ENCODE measurements at regions not wholly inside any gene's neighbourhood (a gene's known extent, or its start where the extent isn't known, plus 50 kb on each side); places are given as distances from the start of the nearest gene placed in this dataset.

DNA sequence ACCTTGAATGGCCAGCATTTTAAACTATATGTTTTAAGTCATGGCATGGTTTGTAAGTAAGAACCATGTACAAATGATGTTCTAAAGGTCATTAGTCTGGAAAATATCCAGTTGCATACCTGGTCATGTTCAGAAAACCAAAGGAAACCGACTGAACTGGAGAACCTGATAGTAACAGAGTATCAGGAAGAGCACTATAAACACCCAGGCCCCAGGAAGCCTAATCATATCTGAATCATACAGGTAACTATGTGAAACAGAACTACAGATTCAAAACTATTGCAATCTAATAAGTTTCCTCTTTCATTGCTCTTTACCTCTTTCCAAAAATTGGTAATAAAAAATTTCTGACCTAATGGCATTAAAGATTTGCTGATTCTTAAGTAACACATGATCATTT, 500.3 kb downstream of the ARHGEF28 start:
- CTCF ChIA-PET, result no interaction called here
- ATAC-seq (ENCODE audit: low read depth) (no peak), DNase-seq (no peak)
- Mint-ChIP-seq H3K4me1 (no peaks in the 10 kb centered on the region), H3K27me3 (no peaks in the 10 kb centered on the region), H3K27ac (no peak overlapping the region), H3K36me3 (ENCODE audit: low read depth) (no peaks in the 10 kb centered on the region), H3K9me3 (no peaks in the 10 kb centered on the region), H3K4me3 (no peak overlapping the region)
- TF ChIP-seq, protein P1, sequence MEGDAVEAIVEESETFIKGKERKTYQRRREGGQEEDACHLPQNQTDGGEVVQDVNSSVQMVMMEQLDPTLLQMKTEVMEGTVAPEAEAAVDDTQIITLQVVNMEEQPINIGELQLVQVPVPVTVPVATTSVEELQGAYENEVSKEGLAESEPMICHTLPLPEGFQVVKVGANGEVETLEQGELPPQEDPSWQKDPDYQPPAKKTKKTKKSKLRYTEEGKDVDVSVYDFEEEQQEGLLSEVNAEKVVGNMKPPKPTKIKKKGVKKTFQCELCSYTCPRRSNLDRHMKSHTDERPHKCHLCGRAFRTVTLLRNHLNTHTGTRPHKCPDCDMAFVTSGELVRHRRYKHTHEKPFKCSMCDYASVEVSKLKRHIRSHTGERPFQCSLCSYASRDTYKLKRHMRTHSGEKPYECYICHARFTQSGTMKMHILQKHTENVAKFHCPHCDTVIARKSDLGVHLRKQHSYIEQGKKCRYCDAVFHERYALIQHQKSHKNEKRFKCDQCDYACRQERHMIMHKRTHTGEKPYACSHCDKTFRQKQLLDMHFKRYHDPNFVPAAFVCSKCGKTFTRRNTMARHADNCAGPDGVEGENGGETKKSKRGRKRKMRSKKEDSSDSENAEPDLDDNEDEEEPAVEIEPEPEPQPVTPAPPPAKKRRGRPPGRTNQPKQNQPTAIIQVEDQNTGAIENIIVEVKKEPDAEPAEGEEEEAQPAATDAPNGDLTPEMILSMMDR (IDR thresholded peaks at IDR 0.05), result no peak
- intact Hi-C loops (cut with micrococcal nuclease), result no loop called here
- POLR2A ChIA-PET, result no interaction called here

DNA sequence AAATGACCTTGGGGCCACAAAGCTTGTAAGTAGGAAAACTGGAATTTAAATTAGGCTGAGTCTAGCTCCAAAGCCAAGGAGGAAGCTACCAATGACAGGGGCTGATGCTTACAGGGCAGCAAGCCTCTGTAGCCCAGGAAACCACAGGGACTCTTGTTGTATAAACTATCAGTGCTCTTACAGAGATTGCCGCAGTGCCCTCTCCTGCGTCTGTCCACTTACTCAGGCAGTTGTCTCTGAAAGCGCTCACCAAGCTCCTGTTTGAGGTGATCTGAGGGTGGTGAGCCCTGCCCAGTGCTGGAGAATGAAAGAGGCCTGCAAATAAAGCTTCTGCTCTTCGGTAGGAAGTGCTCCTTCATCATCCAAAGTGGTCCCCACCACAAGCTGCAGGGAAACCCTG, 498.8 kb downstream of the ARHGEF28 start:
- Mint-ChIP-seq H3K9me3 (no peaks in the 10 kb centered on the region), H3K4me3 (no peak overlapping the region), H3K27me3 (no peaks in the 10 kb centered on the region), H3K36me3 (ENCODE audit: low read depth) (no peaks in the 10 kb centered on the region), H3K27ac (no peak overlapping the region), H3K4me1 (no peaks in the 10 kb centered on the region)
- no peak for DNase-seq
- TF ChIP-seq, protein P1 (IDR thresholded peaks at IDR 0.05), result no peak
- POLR2A ChIA-PET, result no interaction called here
- ATAC-seq (ENCODE audit: low read depth), result no peak
- intact Hi-C loops (cut with micrococcal nuclease), result no loop called here
- CTCF ChIA-PET, result no interaction called here

DNA sequence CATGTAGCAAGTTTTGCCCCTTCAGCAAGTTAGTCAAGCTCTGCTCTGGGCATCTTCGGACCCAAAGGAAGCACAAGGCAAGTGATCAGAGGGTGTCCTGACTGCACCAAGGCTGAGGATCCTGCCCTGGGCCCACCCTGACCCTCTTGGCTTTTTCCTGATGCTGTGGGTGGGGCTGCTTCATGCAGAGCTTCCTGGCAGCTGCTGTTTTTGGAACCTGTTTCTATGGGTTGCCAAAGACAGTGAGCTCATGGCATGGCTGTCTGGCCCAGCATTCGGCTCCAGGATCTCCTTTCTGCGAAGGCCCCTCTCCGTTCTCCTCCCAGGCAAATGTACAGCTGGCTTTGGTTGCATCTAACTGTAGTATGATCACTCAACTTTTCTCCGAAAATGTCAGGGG, 497.9 kb downstream of the ARHGEF28 start:
- intact Hi-C loops (cut with micrococcal nuclease), result no loop called here
- no peaks in the 10 kb centered on the region for H3K36me3 Mint-ChIP-seq (ENCODE audit: low read depth)
- DNase-seq (no peak), ATAC-seq (ENCODE audit: low read depth) (no peak)
- H3K4me1 Mint-ChIP-seq, result no peaks in the 10 kb centered on the region
- ChIA-PET CTCF (no interaction called here), POLR2A (no interaction called here)
- TF ChIP-seq, protein P1 (IDR thresholded peaks at IDR 0.05), result no peak
- H3K9me3 Mint-ChIP-seq, result no peaks in the 10 kb centered on the region
- no peak overlapping the region for H3K27ac Mint-ChIP-seq
- H3K4me3 Mint-ChIP-seq, result no peak overlapping the region
- peaks cover 2% of the 10 kb centered on the region for H3K27me3 Mint-ChIP-seq

DNA sequence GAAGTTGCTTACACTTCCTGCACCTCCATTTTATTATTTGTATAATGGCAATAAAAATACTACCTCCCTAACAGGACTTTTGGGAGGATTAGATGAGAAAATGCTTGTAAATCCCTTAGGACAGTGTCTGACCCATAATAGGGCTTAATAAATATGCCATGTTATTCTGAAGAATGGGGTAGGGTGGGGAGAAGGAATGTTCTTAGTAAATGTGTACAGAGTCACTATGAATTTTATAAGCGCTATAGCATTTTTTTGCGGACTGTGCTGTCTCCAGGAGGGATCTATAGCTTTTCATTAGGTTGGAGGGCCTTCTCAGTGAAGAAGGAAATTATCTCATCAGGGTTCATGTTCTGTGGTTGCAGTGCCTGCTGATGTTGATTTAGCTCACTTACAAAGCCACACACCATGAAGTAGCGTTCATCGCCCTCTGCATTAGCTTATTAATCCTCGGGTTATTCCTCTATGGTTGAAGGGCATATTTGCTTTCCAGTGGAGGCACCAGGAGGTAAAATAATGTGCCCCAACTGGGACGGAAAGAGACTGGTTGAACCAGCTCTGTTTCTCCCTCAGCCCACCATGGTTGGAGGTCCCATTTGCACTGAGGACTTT, 497.1 kb downstream of the ARHGEF28 start:
- POLR2A ChIA-PET, result no interaction called here
- ATAC-seq (ENCODE audit: low read depth), result no peak
- intact Hi-C loops (cut with micrococcal nuclease), result no loop called here
- Mint-ChIP-seq H3K9me3 (no peaks in the 10 kb centered on the region), H3K4me1 (no peaks in the 10 kb centered on the region), H3K36me3 (ENCODE audit: low read depth) (no peaks in the 10 kb centered on the region), H3K4me3 (no peak overlapping the region), H3K27me3 (peaks cover 2% of the 10 kb centered on the region), H3K27ac (no peak overlapping the region)
- CTCF ChIA-PET, result no interaction called here
- no peak for DNase-seq
- TF ChIP-seq, protein P1 (IDR thresholded peaks at IDR 0.05), result no peak

DNA sequence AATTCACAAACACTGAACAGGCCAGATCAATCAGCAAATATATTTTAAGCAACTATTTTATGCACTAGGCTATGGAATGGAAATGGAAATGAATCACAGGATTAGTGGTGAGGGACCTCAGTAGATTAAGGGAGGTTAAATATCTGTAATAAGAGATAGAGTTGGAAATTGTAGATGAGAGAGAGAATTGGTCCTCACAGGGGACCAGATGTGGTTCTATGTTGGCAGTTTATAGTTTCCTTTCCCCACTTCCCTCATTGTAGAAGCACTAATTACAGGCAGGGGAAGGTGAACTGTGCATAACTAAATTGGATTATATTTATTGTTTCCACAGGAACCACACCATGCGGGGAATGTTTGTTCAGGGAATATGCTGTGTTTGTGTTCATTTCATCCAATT, 496.2 kb downstream of the ARHGEF28 start:
- no peaks in the 10 kb centered on the region for H3K9me3 Mint-ChIP-seq
- POLR2A ChIA-PET, result no interaction called here
- intact Hi-C loops (cut with micrococcal nuclease), result no loop called here
- H3K27ac Mint-ChIP-seq, result no peak overlapping the region
- CTCF ChIA-PET, result no interaction called here
- H3K36me3 Mint-ChIP-seq (ENCODE audit: low read depth), result no peaks in the 10 kb centered on the region
- DNase-seq (no peak), ATAC-seq (ENCODE audit: low read depth) (no peak)
- no peak overlapping the region for H3K4me3 Mint-ChIP-seq
- H3K27me3 Mint-ChIP-seq, result peaks cover 2% of the 10 kb centered on the region
- TF ChIP-seq, protein P1 (IDR thresholded peaks at IDR 0.05), result no peak
- no peaks in the 10 kb centered on the region for H3K4me1 Mint-ChIP-seq

Data from activated B cell treated with CpG ODN at 0.5 μM for 24 hours (primary cell).